HepG2 (cell line): ENCODE measurements at regions not wholly inside any gene's neighbourhood (a gene's known extent, or its start where the extent isn't known, plus 50 kb on each side); places are given as distances from the start of the nearest gene placed in this dataset.

Experiments used
- AGO1 ChIP-seq: fragments of 200-400 bp; formaldehyde crosslinking; IDR thresholded peaks from 2 replicates; pipeline ENCODE4 v1.6.1; 2017; ENCODE audit warnings: mild to moderate bottlenecking, low read depth, low read length, moderate library complexity; ENCODE audit not compliant: poor library complexity, severe bottlenecking
- EEA1 ChIP-seq: sonication (generic); formaldehyde crosslinking; IDR thresholded peaks from 2 replicates; pipeline ENCODE4 v1.5.1; 2020; ENCODE audit warnings: mild to moderate bottlenecking, missing genetic modification reagents, borderline replicate concordance
- ERF ChIP-seq: IDR thresholded peaks from 2 replicates; pipeline ENCODE4 v1.6.1; 2018; ENCODE audit warnings: missing biosample characterization, missing genetic modification reagents
- FOXK2 ChIP-seq: fragments of 450-650 bp; IDR thresholded peaks from 2 replicates; pipeline ENCODE4 v1.6.1; 2016
- FOXP1 ChIP-seq, 2 experiments: fragments of 450-650 bp in 1 of 2; IDR thresholded peaks; 2 replicates each; pipeline ENCODE4 v1.6.1; 2017 to 2018; ENCODE audit warnings: antibody characterized with exemption in 1 of 2
- HNF1B ChIP-seq: sonication (generic); formaldehyde crosslinking; IDR thresholded peaks from 2 replicates; pipeline ENCODE4 v1.5.1; 2020; ENCODE audit warnings: mild to moderate bottlenecking, moderate library complexity, missing genetic modification reagents
- KLF6 ChIP-seq: IDR thresholded peaks from 2 replicates; pipeline ENCODE4 v1.8.0; 2016; ENCODE audit warnings: missing biosample characterization, missing genetic modification reagents
- MTA3 ChIP-seq: sonication (generic); formaldehyde crosslinking; IDR thresholded peaks from 2 replicates; pipeline ENCODE4 v1.4.0; 2020; ENCODE audit warnings: missing genetic modification reagents
- MXD1 ChIP-seq: sonication (generic); formaldehyde crosslinking; IDR thresholded peaks from 2 replicates; pipeline ENCODE4 v1.4.0; 2020; ENCODE audit warnings: mild to moderate bottlenecking, missing genetic modification reagents
- PTBP1 ChIP-seq: fragments of 200-400 bp; formaldehyde crosslinking; IDR thresholded peaks from 2 replicates; pipeline ENCODE4 v1.6.1; 2018; ENCODE audit warnings: low read length, low read depth; ENCODE audit not compliant: poor library complexity, severe bottlenecking
- RBAK ChIP-seq: sonication (generic); formaldehyde crosslinking; IDR thresholded peaks from 2 replicates; pipeline ENCODE4 v1.5.1; 2020; ENCODE audit warnings: mild to moderate bottlenecking, missing genetic modification reagents
- REXO4 ChIP-seq: sonication (generic); formaldehyde crosslinking; IDR thresholded peaks from 2 replicates; pipeline ENCODE4 v1.8.0; 2022; ENCODE audit warnings: missing genetic modification reagents, mild to moderate bottlenecking, borderline replicate concordance
- WIZ ChIP-seq: sonication (generic); formaldehyde crosslinking; IDR thresholded peaks from 2 replicates; pipeline ENCODE4 v1.5.1; 2020; ENCODE audit warnings: mild to moderate bottlenecking, missing genetic modification reagents
- ZGPAT ChIP-seq: IDR thresholded peaks from 2 replicates; pipeline ENCODE4 v1.6.1; 2016; ENCODE audit warnings: mild to moderate bottlenecking
- ZMYM3 ChIP-seq: sonication (generic); formaldehyde crosslinking; IDR thresholded peaks from 2 replicates; pipeline ENCODE4 v1.5.1; 2020; ENCODE audit warnings: mild to moderate bottlenecking, missing genetic modification reagents
- ZNF543 ChIP-seq: sonication (generic); formaldehyde crosslinking; IDR thresholded peaks from 2 replicates; pipeline ENCODE4 v1.4.0; 2020; ENCODE audit warnings: mild to moderate bottlenecking, missing genetic modification reagents
- ZNF563 ChIP-seq: sonication (generic); formaldehyde crosslinking; IDR thresholded peaks from 2 replicates; pipeline ENCODE4 v1.8.0; 2022; ENCODE audit warnings: mild to moderate bottlenecking, moderate library complexity, missing genetic modification reagents
- ZNF747 ChIP-seq: sonication (generic); formaldehyde crosslinking; IDR thresholded peaks from 2 replicates; pipeline ENCODE4 v1.8.1; 2023; ENCODE audit warnings: missing genetic modification reagents, mild to moderate bottlenecking, borderline replicate concordance
- ZNF792 ChIP-seq: IDR thresholded peaks from 2 replicates; pipeline ENCODE4 v1.6.1; 2016
- TF ChIP-seq, protein P1 (sequence below): sonication (generic); formaldehyde crosslinking; IDR thresholded peaks from 2 replicates; pipeline ENCODE4 v1.4.0; 2020; ENCODE audit warnings: missing genetic modification reagents, low read depth, mild to moderate bottlenecking, borderline replicate concordance
- TF ChIP-seq, protein P2 (sequence below): sonication (generic); formaldehyde crosslinking; IDR thresholded peaks from 2 replicates; pipeline ENCODE4 v1.4.0; 2020; ENCODE audit warnings: mild to moderate bottlenecking, missing genetic modification reagents
- TF ChIP-seq, protein P3 (sequence below): fragments of 450-650 bp; IDR thresholded peaks from 2 replicates; pipeline ENCODE4 v1.6.1; 2017

DNA sequence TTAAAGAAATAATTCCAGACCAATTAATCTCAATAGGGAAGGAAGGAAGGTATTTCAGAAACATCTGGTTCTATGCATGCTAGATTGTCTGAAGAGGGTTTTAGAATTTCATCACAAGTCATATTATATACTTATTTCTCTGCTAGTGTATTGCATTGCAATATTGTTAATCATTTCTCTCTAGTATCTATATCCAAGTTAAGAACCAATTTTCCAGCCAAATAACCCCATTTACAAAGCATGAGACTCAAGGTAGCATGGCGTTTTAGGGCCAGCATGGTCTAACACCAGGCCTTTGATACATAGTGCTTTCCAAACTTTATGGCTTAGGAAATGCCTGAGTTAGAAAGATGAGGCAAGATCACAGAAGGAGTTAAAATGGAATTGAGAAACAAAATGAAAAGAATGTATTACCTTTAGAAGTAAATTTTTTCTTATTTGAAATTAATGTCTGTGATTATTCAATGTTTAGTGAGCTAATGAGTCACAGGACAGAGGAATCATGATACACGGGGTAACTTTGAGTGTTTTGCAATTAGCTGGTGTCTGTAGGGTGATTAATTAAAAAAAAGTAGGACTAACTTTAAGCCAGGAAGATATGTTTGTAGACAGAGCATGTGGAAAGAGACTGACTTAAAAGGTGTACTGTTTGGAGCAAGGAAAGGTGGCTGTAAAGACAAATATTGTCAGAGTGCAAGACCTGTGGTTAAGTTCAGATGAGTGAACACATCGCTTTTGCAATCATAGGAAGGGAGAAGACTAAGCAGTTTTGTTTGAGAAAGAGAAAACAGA lies 1006.2 kb upstream of the CITED2 start (continued):
- TF ChIP-seq REXO4 (CRISPR knock-in tag) (no peak), KLF6 (CRISPR knock-in tag) (0 out of 2 replicates have a peak, but pooled peaks have one; percentile 40), ERF (peak; percentile 65; the same call in 1 of the 2 replicates), ZNF747 (CRISPR knock-in tag) (no peak), MTA3 (CRISPR knock-in tag) (no peak), PTBP1 (no peak), ZNF563 (CRISPR knock-in tag) (no peak), ZNF543 (CRISPR knock-in tag) (no peak), HNF1B (CRISPR knock-in tag) (peak; percentile 24; the same call in 1 of the 2 replicates), WIZ (CRISPR knock-in tag) (no peak), ZGPAT (CRISPR knock-in tag) (peak; percentile 92), ZMYM3 (CRISPR knock-in tag) (no peak; the same call in 1 of the 2 replicates), FOXP1 (IDR thresholded peaks at IDR 0.05) (no peak), FOXP1 (CRISPR knock-in tag; IDR thresholded peaks at IDR 0.05) (peak; percentile 93), FOXK2 (no peak), AGO1 (no peak), ZNF792 (CRISPR knock-in tag) (peak; percentile 58; the same call in 1 of the 2 replicates), MXD1 (CRISPR knock-in tag) (no peak), EEA1 (CRISPR knock-in tag) (no peak), RBAK (CRISPR knock-in tag) (no peak)
- TF ChIP-seq, protein P1, sequence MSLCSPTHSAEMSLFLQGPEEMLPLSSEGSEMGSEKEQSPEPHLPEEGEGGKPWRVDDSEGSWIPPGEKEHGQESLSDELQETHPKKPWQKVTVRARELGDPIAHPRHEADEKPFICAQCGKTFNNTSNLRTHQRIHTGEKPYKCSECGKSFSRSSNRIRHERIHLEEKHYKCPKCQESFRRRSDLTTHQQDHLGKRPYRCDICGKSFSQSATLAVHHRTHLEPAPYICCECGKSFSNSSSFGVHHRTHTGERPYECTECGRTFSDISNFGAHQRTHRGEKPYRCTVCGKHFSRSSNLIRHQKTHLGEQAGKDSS (CRISPR knock-in tag) = no peak
- TF ChIP-seq, protein P2, sequence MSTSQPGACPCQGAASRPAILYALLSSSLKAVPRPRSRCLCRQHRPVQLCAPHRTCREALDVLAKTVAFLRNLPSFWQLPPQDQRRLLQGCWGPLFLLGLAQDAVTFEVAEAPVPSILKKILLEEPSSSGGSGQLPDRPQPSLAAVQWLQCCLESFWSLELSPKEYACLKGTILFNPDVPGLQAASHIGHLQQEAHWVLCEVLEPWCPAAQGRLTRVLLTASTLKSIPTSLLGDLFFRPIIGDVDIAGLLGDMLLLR (CRISPR knock-in tag) = no peak
- TF ChIP-seq, protein P3, sequence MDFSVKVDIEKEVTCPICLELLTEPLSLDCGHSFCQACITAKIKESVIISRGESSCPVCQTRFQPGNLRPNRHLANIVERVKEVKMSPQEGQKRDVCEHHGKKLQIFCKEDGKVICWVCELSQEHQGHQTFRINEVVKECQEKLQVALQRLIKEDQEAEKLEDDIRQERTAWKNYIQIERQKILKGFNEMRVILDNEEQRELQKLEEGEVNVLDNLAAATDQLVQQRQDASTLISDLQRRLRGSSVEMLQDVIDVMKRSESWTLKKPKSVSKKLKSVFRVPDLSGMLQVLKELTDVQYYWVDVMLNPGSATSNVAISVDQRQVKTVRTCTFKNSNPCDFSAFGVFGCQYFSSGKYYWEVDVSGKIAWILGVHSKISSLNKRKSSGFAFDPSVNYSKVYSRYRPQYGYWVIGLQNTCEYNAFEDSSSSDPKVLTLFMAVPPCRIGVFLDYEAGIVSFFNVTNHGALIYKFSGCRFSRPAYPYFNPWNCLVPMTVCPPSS = no peak
